ENCODE measurements at regions not wholly inside any gene's neighbourhood (a gene's known extent, or its start where the extent isn't known, plus 50 kb on each side); places are given as distances from the start of the nearest gene placed in this dataset.
A peak's percentile ranks its signal among the peaks of the same experiment; 100 is the strongest.
"Not testable (repeated sequence)": the region's sequence is repeated elsewhere in the genome, so short reads cannot be mapped to it uniquely, and the experiment has no call there.

DNA sequence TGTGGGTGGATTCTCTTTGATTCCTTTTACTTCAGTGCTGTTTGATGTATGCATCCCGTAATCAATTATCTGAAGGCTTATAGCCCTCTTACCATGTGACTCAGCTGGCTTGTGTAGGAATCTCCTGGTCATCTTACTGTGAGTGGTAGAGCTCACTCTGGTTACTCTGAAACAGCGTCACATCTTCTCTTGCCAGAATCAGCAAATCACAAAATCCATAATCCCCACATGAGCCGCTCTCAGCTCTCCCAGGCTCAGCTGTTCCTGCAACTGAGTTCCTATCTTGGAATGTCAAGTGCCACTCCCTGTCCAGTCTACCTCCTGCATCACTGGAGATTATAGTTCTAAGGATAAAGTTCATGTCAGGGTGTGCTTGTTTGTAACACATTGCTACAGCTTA is 278.0 kb downstream of the FBXO8 start:
- TF ChIP-seq EP300 (IDR thresholded peaks at IDR 0.05) (no peak), POLR2AphosphoS5 (IDR thresholded peaks at IDR 0.05) (no peak), CTCF (IDR thresholded peaks at IDR 0.05) (no peak), POLR2A (IDR thresholded peaks at IDR 0.05) (no peak)
- Histone ChIP-seq H3K27me3 (no peaks in the 10 kb centered on the region), H3K9me3 (no peaks in the 10 kb centered on the region), H3K4me1 (no peaks in the 10 kb centered on the region), H3K4me3 (no peak overlapping the region), H3K27ac (no peak overlapping the region), H3K36me3 (no peaks in the 10 kb centered on the region)
- DNase-seq (no peak), ATAC-seq (ENCODE audit: low FRiP score in 2 of 2) (no peak)
- 67 to 93% methylated on average over 3 of the region's 3 CpGs for WGBS, 2 donors

- DNase-seq (no peak), ATAC-seq (ENCODE audit: low FRiP score in 2 of 2) (no peak)
- Histone ChIP-seq H3K36me3 (no peaks in the 10 kb centered on the region), H3K27me3 (no peaks in the 10 kb centered on the region), H3K27ac (no peak overlapping the region), H3K4me3 (no peak overlapping the region), H3K4me1 (no peaks in the 10 kb centered on the region), H3K9me3 (no peaks in the 10 kb centered on the region)
- TF ChIP-seq EP300 (IDR thresholded peaks at IDR 0.05) = no peak
- WGBS, 2 donors = 54 to 63% methylated on average over 6 of the region's 6 CpGs
Observed at GRCh38 chr4:173998471-173999144, 284.9 kb downstream of the FBXO8 start.

GRCh38 chr4:173995779-173996178 is 287.7 kb downstream of the FBXO8 start:
- H3K27ac ChIP-seq; H3K4me3 ChIP-seq; H3K36me3 ChIP-seq; H3K27me3 ChIP-seq; ATAC-seq (ENCODE audit: low FRiP score in 2 of 2); H3K9me3 ChIP-seq; DNase-seq; H3K4me1 ChIP-seq: not testable (repeated sequence)
- 90 to 98% methylated on average over 4 of the region's 4 CpGs for WGBS, 2 donors

GRCh38 chr4:173991814-173992213 is 291.7 kb downstream of the FBXO8 start:
- ATAC-seq (ENCODE audit: low FRiP score in 2 of 2) = no peak
- no peak overlapping the region for H3K4me3 ChIP-seq
- H3K9me3 ChIP-seq = no peaks in the 10 kb centered on the region
- H3K36me3 ChIP-seq = no peaks in the 10 kb centered on the region
- no peak overlapping the region for H3K27ac ChIP-seq
- DNase-seq = no peak
- H3K4me1 ChIP-seq = peaks cover 0 to 5% (median 0%) of the 10 kb centered on the region in 4 donors
- no peak for TF ChIP-seq POLR2AphosphoS5 (IDR thresholded peaks at IDR 0.05)
- TF ChIP-seq CTCF (IDR thresholded peaks at IDR 0.05) = no peak
- no peak for TF ChIP-seq EP300 (IDR thresholded peaks at IDR 0.05)
- TF ChIP-seq POLR2A (IDR thresholded peaks at IDR 0.05) = no peak
- H3K27me3 ChIP-seq = no peaks in the 10 kb centered on the region
- WGBS, 2 donors = 72 to 76% methylated on average over 3 of the region's 3 CpGs

DNA sequence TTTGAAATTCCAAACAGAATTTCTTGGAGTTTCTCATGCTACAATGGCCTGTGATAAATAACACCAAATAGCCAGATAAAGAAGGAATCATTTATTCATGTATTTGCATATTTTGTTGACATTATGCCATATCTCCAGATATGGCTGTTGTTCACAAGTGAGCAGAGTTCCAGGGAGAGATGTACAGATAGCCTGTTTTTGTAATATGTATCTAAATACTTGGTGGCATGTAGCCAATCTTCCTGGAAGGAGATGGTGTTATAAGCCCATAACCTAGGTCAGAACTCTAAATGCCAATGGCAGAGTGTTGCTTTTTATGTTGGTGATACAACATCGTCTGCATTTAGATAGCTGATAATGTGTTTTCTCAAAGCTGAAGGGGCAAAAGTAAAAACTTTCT is 292.2 kb downstream of the FBXO8 start:
- Histone ChIP-seq H3K36me3 (no peaks in the 10 kb centered on the region), H3K27me3 (no peaks in the 10 kb centered on the region), H3K4me3 (no peak overlapping the region), H3K27ac (no peak overlapping the region), H3K4me1 (peaks cover 0 to 5% (median 0%) of the 10 kb centered on the region in 4 donors), H3K9me3 (no peaks in the 10 kb centered on the region)
- no peak for DNase-seq
- TF ChIP-seq POLR2AphosphoS5 (IDR thresholded peaks at IDR 0.05) (no peak), EP300 (IDR thresholded peaks at IDR 0.05) (no peak), POLR2A (IDR thresholded peaks at IDR 0.05) (no peak), CTCF (IDR thresholded peaks at IDR 0.05) (no peak)
- ATAC-seq (ENCODE audit: low FRiP score in 2 of 2) = no peak
- 52 to 56% methylated on average over 1 of the region's 1 CpG for WGBS, 2 donors

- DNase-seq (peak in 1 of 2 donors; percentile 10), ATAC-seq (ENCODE audit: low FRiP score in 2 of 2) (peak; percentile 21 to 57)
- TF ChIP-seq EP300 (IDR thresholded peaks at IDR 0.05) = no peak
- no peak for TF ChIP-seq POLR2AphosphoS5 (IDR thresholded peaks at IDR 0.05)
- TF ChIP-seq CTCF (IDR thresholded peaks at IDR 0.05) = no peak
- TF ChIP-seq POLR2A (IDR thresholded peaks at IDR 0.05) = no peak
- Histone ChIP-seq H3K9me3 (no peaks in the 10 kb centered on the region), H3K27ac (no peak overlapping the region), H3K4me1 (peaks cover 0 to 5% (median 0%) of the 10 kb centered on the region in 4 donors), H3K4me3 (no peak overlapping the region), H3K27me3 (no peaks in the 10 kb centered on the region), H3K36me3 (no peaks in the 10 kb centered on the region)
- 45 to 54% methylated on average over 9 of the region's 9 CpGs for WGBS, 2 donors
Observed at GRCh38 chr4:173990869-173991210, 292.6 kb downstream of the FBXO8 start.
